GM19455 (cell line): ENCODE measurements at regions not wholly inside any gene's neighbourhood (a gene's known extent, or its start where the extent isn't known, plus 50 kb on each side); places are given as distances from the start of the nearest gene placed in this dataset.

Source experiments
- ATAC-seq: cut with Tn5 transposase; IDR thresholded peaks from one replicate; pipeline ENCODE4 v1.9.1; 2021; ENCODE audit not compliant: unreplicated experiment

DNA sequence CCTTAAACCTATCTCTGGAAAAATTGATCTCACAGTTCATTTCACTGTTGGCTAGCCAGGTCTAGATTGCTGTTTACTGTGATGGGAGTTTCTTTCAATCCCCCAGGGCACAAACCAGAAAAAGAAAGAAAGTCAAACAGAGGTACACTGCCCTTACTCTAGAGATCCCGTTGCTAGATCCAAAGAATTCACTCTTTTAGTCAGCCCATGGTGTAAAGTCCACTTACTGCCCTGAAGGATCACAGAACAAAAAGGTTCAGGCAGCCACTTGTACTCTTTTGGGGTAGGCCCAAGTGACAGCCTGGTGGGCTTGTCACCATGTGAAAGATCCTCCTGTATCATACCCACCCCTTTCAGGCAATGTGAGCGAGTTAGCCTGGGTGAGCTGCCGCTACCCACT is 162.6 kb upstream of the CCDC179 start:
- no peak for ATAC-seq

DNA sequence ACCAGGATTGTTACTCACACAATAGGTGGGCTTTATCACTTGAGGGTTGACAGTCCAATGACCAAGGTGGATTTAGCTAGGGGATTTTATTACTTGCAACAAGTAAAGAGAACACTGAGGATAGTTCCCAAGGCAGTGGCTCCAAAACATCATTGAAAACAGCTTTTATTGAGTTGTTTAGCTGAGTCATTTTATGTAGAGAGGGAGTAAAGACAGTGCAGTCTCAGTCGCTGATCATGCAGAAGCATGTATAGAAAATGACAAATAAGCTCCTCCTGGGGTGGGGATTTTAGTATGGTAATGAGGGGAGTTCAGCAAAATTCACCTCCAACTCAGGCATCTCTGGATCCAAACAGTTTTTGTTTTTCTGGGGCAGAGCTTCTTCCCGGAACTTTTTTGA is 163.0 kb upstream of the CCDC179 start:
- ATAC-seq, result no peak

DNA sequence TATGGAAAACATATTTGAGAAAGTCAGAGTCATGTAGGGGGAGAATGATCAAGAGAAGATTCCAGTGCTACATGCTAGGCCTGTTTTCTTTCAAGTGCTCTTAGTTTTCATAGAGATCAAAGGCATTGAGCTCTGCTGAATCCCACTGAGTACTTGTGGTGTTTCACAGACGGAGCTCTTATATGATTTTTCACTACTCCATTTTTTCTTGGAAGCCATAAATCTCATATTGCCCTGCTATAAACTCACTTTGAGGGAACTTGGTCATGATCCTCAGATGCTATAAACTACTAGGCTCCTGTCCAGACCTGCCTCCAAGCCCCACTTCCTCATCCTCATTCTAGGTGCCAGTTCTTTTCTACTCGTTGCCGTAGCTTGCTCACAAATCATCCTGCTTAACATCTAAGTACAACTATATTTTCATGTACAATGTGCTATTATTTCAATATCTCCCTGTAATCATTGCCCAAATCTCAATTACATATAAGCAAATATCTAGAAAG is 180.8 kb upstream of the CCDC179 start:
- no peak for ATAC-seq

DNA sequence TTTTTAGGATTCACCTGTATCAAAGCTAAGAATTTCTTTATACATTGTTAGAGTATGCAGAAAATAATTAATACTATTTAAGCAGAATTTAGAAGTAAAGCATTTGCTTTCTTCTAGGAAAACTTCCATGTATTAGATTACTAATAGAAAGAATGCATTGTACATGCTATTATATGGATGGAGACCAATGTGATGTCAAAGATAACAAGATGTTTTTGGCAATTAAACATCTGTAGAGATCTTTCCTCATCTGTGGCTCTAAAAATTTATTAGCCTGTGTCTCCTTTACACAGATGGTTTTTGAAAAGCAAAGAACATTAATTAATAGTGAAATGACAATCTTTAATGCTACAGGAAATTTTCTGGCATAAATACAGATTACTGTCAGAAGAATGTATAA is 198.4 kb upstream of the CCDC179 start:
- ATAC-seq, result no peak

DNA sequence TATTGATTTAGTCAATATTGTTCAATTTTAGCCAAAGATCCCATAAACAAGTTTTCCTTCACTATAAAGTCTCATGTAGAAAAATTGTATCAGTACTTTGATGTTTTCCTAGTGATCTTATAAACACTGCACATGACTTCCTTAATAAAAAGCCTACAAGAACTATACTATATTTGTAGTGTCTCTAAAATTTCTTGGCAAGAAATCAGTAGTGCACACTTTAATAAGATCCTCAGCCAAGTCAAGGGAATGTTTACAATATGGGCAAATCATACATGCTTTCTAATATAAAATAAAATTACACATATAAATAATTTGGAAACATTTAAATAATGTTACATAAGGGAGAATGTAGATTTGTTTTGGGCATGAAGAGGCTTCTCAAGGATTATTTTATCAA is 203.0 kb upstream of the CCDC179 start:
- no peak for ATAC-seq

DNA sequence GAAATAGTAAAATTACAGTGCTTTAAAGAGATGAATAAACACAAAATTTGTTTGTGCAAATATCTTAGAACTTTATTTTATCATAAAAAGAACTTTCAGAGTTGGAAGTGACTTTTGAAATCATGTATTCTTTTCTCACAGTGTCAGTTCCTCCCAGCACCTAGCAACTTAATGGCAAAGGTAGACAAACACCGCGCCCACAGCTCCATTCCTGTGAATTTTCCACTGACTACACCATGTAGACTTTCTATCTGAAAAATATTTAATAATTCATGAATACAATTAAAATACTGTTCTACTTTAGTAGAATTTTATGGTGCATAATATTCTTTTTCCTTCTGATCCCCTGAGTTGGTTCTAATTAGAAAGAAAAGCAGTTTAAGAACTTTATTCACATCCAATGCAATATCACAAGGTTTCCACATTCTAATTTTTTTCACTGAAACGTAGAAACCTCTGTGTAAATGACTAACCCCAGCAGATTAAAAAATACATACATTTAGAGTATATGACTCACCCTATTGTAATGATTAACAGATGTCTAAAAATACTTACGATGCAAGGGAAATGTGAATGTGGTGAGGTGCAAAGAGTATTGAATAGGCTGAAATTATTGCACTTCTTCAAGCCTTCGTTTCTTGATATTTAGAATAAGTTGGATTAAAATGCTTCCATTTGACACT is 218.2 kb upstream of the CCDC179 start:
- peak; percentile 64 for ATAC-seq

DNA sequence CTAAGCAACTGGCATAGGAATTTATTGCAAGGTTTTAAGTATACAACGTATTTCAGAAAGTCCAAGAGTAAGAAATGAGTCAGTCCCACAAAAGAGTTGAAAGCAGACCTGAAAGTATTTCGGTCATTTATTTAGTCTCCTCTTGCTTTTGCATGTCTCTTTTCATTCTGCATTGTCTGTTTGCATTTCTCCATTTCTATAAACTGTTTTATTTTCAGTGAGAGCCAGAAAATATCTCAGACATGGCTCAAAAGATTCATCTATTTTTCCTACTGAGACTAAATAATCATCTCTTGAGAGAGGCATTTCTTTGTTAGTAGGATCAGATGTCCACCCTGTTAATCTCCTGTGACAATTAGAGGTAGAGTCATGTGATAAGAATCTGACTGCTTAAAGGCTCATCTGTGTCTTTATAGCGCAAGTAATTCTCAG is 219.1 kb upstream of the CCDC179 start:
- ATAC-seq, result peak; percentile 66

DNA sequence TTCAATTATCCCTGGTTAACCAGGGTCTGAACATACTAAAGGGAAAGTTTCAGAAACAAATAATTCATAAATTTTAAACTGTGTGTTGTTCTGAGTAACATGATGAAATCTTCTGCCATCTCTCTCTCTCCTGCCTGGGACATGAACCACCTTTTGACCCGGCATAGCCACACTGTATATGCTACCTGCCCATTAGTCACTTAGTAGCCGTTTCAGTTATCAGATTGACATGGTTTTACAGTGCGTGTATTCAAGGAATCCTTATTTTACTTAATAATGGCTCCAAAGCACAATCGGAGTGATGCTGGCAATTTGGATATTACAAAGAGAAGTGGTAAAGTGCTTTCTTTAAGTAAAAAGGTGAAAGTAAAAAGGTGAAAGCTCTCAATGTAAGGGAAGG is 227.1 kb upstream of the CCDC179 start:
- ATAC-seq, result no peak

DNA sequence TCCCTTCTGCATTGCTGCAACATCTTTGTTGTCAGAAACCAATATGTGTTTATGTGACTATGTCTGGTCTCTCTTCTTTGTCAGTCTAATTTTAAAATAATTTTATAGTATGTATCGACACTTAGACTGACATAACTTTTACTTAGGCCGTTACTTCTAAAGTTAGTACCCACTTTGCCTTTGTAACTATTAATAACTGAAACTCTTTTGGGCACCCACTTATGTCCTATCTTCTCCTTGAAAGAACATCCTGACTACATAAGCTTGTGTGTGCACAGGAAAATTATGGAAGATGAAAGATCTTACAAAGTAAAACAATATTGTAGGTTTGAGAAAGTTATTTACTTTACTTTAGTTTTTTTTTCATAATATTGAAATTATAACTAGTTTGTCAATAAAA is 230.4 kb upstream of the CCDC179 start:
- no peak for ATAC-seq

DNA sequence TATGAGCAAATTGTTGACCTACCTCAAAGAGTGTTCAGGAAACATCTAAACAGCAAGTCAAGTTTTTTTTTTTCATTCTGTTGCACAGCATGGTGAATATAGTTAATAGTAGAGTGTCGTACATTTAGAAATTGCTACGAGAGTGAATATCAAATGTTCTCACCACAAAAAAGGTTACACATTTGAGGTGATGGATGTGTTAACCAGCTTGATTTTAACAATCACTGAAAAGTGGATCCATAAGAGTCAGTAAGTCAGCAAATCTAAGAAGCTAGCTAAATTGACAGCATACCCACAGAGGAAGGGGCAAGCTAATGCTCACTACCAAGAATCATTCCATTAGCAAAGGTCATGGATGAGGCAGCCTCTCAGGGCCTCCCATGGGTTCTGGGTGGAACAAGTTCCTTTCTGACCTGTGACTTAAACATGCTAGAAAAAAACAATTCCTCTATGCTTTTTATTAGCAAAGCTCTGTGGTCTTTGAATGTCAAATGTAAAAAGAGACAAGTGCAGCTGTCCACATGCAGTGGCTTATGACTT is 235.4 kb upstream of the CCDC179 start:
- ATAC-seq, result no peak

DNA sequence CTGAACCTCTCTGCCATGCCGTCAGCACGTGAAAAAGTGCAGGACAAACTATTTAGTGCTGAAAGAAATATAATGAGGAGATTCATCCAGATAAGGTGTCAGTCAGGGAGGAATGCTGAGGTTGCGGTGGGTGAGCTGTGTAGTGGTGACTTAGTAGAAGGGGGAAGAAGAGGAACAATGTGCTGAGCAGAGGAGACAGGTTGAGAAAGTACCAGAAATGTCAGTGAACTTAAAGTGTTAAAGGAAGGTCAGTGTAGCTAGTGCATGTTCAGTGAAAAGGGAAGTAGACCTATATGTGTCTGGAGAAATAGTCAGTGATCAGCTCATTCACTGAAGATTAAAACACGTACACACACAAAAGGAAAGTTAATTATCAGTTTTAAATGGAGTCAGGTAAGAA is 237.6 kb upstream of the CCDC179 start:
- no peak for ATAC-seq

DNA sequence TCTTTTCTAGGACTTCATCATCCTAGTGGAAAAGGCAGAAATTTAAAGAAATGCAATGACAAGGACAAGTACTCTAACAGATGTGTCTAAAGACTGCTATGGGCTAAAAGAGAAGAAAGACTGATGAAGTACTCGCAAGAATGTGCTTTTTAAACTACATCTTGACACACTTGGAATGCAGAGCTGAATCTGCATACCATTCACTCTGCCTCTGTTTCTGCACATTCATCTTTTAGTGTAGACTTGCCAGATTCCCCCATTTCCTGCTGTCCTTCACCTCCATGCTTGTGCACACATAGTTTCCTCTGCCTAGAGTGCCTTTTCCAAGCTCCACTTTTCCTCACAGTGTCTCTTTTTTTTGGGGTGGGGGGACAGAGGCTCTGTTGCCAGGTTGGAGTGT is 239.0 kb upstream of the CCDC179 start:
- ATAC-seq, result no peak

DNA sequence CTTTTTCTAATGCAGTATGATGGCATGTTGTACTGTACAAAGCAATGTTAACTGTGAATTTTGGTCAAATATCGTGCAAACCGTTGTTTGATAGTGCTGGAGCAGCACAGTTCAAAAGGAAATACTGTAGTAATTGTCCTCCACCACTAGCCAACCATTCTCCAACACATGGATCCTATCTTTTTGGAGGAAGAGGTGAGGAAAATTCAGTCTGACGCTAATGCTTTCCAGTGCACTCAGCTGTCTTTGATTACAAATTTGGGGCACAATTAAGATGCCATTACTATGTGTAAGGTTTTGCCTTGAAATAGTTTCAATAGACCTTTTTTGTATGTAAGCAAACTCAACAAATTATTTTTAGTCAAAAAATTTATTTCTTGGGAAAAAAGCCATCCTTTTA is 240.5 kb upstream of the CCDC179 start:
- ATAC-seq, result no peak

DNA sequence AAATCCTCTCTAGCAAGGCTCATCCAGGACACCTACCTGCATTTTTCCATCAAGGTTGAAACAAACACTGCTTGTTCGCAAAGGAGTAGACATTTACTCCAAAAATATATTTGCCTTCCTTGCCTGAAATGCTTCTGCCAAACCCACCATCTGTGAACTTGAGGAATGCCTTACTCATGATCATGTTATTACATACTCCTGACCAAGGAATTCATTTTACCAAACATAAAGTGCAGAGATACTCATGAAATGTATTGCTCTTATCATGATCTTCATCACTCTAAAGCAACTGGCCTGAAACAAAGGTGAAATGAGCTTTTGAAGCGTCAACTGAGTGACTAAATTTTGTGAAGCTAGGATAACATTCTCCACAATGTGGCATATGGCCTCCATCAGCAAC is 243.1 kb upstream of the CCDC179 start:
- no peak for ATAC-seq

DNA sequence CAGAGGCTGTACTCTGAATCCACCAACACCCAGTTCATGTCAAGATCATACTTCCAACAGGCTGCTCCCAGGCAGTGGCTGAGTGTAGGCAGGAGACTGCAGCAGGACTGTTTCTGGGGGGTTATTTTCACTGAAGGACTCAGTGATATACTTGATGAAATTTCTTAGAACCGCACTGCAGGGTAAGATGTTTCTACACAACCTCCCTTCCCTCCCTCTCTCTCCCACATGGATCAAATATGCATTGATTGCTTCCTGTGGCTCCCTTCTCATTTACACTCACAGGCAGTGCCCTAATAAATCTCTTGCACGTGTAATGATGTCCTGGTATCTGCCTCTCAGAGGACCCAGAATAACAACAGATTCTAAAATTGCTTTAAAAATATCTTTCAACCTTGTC is 251.3 kb upstream of the CCDC179 start:
- no peak for ATAC-seq

DNA sequence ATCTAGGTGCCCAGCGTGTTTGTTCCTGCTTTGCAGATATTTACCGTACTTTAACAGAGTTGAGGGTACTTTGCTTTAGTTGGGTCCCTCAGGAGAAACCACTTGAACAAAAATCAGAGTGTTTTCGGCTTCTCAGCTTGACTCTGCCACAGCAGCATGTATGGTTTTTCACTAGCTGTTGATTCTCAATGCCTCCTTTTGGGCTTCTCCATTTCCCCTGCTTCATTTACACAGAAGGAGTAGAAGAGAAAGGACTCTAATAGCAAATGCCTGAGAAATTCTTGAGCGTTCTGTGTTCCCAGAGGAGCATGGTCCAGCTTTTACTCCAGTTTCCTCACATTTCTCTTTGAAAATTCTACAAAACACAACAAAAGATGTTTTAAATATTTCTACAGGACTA is 252.1 kb upstream of the CCDC179 start:
- ATAC-seq, result no peak

DNA sequence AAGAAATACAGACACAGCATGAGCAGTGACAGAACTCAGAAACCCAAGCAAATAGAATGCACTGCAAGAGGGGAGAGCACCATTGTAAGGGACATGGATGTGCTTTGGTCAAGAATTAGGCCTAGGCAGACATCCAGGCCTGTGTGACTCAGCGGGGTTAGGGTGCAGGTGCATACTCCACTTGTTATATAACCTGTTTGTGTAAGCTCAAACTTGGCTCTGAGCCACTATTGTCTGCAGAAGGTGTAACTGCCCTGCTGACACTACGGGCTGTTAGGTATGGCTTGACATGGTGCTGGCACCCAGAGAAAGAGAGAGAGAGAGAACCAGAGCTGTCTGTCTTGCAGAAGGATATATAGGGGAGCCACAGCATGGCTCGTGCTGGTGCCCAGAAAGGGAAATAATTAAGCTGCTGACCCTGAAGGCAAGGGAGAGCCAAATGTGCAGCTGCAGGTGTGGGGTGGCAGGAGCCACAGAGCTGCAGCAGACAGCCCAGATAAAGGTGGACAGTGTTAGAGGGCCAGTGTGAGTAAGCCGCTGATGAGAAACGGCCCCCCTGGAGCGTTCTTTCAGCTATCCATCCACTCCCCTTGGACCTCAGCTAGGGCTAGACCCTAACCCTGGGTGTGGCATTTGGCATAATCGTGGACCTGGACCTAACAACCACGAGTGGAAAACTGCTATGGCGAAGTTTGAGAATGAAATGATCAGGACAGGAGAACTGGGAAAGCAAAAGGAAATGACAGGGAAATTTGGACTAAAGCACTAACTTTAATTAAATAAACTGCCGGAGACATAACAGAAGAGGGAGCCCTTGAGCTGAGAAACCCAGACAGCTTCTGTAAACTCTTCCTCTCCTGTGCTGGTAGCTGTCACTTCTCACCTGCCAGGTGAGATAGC is 253.0 kb upstream of the CCDC179 start:
- no peak for ATAC-seq

DNA sequence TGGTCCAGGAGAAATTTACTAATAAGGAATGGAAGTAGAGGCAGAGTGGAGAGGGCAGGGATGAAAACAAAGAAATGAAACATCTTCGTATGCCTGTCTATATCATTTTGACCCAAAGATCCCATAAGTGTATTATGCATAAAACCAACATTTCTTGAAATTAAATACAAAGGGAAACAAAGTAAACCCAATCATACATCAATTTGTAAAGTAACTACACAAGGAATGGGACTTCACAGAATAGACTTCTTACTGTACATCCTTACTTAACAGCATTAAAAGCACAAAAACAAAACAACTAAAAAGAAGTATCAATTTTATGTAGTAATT is 253.6 kb upstream of the CCDC179 start:
- no peak for ATAC-seq

DNA sequence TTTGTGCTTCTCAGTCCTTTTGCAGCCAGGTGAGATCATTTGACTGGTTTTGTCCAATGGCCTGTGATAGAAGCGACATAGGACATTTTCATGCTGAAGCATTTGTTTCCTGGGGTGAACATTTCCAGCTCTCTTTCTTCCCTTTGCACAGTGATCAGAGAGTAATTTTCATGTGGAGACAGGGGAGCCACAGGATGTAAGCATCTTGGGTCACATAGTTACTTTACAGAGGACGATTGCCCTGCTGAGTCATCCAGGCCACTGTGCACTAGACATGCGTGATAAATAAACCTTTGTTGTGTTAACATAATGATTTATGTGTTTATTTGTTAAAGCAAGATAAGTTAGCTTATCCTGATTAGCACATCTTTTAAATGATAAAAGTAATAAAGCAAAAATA is 263.5 kb upstream of the CCDC179 start:
- no peak for ATAC-seq

DNA sequence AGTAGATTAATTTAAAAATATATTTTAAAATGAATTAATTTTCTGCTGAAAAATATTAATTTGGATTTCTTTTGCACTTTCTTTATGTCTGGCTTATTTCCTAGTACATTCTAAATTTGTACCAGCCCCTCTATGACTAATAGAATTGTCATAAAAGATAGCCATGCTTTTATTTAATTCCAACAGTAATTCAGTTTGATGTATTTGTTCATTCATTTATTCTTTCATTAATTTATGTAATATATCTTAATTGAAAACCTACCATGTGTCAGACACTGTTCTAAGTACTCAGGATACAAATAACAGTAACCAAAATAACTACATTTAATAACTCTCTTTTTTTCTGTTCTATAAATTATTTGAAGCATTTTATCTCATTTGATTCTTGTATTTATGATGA is 264.0 kb upstream of the CCDC179 start:
- no peak for ATAC-seq

DNA sequence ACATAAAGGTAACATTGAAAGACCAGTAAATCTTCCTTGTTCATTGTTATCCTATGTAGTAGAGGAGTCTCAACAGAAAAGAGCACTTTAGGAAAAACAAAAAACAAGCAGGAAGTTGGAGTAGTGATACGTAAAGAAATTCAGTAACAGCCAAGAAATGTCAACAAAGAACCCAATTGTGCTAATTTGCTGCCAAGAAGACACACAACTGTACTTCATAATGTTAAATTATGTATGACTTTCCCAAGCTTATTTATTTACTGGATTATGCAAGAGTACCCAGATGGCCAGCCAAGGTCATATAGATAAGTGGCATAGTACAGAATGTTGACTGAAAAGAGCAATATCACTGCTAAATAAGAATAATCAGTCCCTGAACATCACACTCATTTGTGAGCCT is 264.7 kb upstream of the CCDC179 start:
- no peak for ATAC-seq

DNA sequence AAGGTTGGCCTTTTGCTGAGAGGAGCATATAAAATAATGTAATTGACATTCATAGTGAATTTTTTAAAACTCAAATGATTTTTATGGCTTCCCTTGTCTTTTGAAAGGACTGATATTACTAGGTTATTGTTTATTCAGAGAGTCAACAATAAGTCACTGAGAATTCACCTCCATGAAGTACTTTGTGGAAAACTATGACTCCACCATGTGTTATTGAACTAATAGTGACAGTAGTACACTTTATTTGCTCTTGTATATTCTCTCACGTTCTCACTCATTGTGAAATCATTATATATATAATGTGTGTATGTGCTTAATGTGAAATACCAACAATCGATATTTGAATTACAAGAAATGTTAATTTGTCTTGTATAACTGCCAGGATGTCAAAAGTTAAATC is 267.4 kb upstream of the CCDC179 start:
- ATAC-seq, result no peak
